ENCODE measurements at regions not wholly inside any gene's neighbourhood (a gene's known extent, or its start where the extent isn't known, plus 50 kb on each side); places are given as distances from the start of the nearest gene placed in this dataset.
A peak's percentile ranks its signal among the peaks of the same experiment; 100 is the strongest.
"Not testable (repeated sequence)": the region's sequence is repeated elsewhere in the genome, so short reads cannot be mapped to it uniquely, and the experiment has no call there.

DNA sequence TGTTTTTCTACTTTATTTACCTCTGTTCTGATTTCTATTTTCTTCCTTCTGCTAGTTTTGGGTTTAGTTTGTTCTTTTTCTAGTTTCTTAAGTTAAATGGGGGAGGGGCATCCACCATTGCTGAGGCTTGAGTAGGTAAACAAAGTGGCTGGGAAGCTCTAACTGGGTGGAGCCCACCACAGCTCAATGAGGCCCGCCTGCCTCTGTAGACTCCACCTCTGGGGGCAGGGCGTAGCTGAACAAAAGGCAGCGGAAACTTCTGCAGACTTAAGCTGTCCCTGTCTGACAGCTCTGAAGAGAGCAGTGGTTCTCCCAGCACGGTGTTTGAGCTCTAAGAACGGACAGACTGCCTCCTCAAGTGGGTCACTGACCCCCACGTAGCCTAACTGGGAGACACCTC lies 316.7 kb downstream of the RPLP1 start:
- DNase-seq (ENCODE audit: low read depth, low spot score); H3K27ac ChIP-seq: not testable (repeated sequence)

DNA sequence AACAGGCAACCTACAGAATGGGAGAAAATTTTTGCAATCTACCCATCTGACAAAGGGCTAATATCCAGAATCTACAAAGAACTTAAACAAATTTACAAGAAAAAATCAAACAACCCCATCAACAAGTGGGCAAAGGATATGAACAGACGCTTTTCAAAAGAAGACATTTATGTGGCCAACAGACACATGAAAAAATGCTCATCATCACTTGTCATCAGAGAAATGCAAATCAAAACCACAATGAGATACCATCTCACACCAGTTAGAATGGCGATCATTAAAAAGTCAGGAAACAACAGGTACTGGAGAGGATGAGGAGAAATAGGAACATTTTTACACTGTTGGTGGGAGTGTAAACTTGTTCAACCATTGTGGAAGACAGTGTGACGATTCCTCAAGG lies 321.6 kb downstream of the RPLP1 start:
- DNase-seq (ENCODE audit: low read depth, low spot score); H3K27ac ChIP-seq: not testable (repeated sequence)

DNA sequence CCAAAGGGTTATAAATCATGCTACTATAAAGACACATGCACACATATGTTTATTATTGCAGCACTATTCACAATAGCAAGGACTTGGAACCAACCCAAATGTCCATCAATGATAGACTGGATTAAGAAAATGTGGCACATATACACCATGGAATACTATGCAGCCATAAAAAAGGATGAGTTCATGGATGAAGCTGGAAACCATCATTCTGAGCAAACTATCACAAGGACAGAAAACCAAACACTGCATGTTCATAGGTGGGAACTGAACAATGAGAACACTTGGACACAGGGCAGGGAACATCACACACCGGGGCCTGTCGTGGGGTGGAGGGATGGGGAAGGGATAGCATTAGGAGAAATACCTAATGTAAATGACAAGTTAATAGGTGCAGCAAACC lies 322.1 kb downstream of the RPLP1 start:
- DNase-seq (ENCODE audit: low read depth, low spot score); H3K27ac ChIP-seq: not testable (repeated sequence)

DNA sequence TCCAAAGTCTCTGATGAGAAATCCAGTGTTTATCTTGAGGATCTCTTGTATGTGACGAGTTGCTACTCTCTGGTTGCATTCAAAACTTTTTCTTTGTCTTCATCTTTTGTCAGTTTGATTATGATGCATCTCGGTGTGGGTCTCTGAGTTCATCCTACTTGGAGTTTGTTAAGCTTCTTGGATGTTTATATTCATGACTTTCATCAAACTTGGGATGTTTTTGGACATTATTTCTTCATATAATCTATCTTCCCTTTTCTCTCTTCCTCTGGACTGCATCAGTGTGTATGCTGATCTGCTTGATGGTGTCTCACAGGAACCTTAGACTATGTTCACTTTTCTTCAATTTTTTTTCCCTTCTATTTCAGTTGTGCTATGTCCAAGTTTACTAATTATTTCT lies 320.4 kb downstream of the TLE3 start:
- no peak overlapping the region for H3K27ac ChIP-seq
- DNase-seq (ENCODE audit: low read depth, low spot score) = no peak

GRCh38 chr15:69780374-69780773 lies 317.3 kb downstream of the TLE3 start:
- no peak overlapping the region for H3K27ac ChIP-seq
- no peak for DNase-seq (ENCODE audit: low read depth, low spot score)

GRCh38 chr15:69780981-69781380 lies 316.7 kb downstream of the TLE3 start:
- no peak for DNase-seq (ENCODE audit: low read depth, low spot score)
- H3K27ac ChIP-seq = no peak overlapping the region

- DNase-seq (ENCODE audit: low read depth, low spot score) = no peak
- H3K27ac ChIP-seq = no peak overlapping the region
Observed at GRCh38 chr15:69781411-69782125, 316.1 kb downstream of the TLE3 start.

- no peak overlapping the region for H3K27ac ChIP-seq
- no peak for DNase-seq (ENCODE audit: low read depth, low spot score)
Observed at GRCh38 chr15:69782139-69782658, 315.5 kb downstream of the TLE3 start.

DNA sequence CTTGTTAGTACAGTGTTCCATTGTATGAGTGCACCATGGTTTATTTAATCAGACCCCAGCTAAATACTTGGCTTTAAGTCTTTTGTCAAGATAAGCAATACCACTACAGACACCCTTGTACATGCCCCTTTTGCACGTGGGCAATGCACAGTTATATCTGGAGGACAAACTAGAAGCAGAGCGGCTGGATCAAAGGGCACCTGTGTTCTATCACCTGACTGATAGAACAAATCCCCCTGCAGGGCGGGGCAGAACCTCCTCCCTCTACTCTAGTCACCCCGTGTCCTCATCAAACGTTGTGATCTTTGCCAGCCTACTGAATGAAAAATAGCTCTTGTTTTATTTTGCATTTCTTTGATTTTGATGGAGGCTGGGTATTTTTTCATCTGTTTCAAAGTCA lies 314.9 kb downstream of the TLE3 start:
- DNase-seq (ENCODE audit: low read depth, low spot score) = no peak
- H3K27ac ChIP-seq = no peak overlapping the region

GRCh38 chr15:69783211-69783610 lies 314.5 kb downstream of the TLE3 start:
- H3K27ac ChIP-seq = no peak overlapping the region
- DNase-seq (ENCODE audit: low read depth, low spot score) = no peak

GRCh38 chr15:69784798-69785566 lies 312.7 kb downstream of the TLE3 start:
- DNase-seq (ENCODE audit: low read depth, low spot score) = no peak
- H3K27ac ChIP-seq = no peak overlapping the region

DNA sequence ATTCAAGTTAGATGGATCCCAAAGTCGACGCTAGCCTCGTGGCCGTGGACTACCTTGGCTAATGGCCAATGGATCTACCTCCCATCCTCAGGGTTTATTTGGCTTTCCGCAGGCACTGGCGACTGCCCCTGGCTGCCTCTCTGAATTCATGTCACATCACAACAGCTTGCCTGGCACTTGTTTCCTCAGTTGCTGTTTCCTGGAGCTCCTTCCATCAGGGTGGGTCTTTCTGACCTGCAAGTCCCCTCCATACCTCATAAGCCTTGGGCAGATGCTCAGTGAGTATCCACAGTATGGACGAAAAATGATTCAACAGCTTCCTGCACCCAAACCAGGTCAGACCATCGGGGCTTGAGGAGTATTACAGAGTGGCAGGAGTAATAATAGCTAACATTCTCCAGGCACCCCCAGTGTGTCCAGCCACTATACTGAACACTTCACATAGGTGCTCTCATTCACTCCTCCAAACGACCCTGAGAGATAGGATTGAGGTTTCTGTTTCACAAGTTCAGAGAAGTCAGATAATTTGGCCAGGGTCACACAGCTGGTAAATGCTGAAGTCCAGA lies 311.5 kb downstream of the TLE3 start:
- no peak overlapping the region for H3K27ac ChIP-seq
- DNase-seq (ENCODE audit: low read depth, low spot score) = no peak

DNA sequence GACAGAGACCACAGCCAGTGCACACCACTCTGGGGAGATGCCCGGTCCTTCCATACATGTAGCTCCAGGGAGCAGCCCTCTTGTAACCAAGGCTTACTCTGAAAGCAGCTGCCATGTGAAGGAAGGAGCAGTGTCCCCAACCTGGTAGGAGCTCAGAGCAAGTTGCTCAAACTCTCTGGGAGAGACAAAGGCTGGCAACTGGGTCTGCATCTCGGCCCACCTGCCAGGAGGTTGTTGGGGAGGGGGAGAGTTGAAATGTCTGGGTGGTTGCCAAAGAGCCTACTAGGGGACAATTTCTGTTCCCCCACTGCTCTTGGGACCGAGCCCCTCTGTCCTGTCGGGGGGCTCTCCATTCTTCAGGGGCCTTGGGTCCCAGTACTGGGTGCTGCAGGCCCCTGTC lies 309.9 kb downstream of the TLE3 start:
- H3K27ac ChIP-seq = no peak overlapping the region
- no peak for DNase-seq (ENCODE audit: low read depth, low spot score)

- H3K27ac ChIP-seq = no peak overlapping the region
- DNase-seq (ENCODE audit: low read depth, low spot score) = no peak
Observed at GRCh38 chr15:69789648-69790393, 307.9 kb downstream of the TLE3 start.

GRCh38 chr15:69790632-69791031 lies 307.1 kb downstream of the TLE3 start:
- no peak overlapping the region for H3K27ac ChIP-seq
- DNase-seq (ENCODE audit: low read depth, low spot score) = no peak

DNA sequence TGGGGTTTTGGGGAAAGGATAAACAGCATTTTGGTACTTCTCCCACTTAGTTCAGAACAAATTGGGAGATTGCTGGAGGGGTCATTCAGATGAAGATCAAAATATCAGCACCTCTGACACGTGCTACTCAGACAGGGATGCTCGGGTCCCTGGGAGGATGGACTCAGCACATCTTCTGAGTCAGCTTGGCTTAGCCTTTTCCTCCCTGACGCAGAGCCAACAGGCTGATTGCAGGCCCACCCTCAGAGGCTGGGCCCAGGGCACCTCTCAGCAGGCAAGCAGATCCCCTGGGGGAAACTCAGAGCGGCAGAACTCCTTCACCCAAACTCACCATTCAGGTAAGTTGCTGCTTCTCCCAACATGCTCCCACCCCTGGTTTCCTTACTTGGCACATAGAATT lies 304.9 kb downstream of the TLE3 start:
- H3K27ac ChIP-seq = no peak overlapping the region
- DNase-seq (ENCODE audit: low read depth, low spot score) = no peak

GRCh38 chr15:69793431-69793780 lies 304.3 kb downstream of the TLE3 start:
- no peak for DNase-seq (ENCODE audit: low read depth, low spot score)
- H3K27ac ChIP-seq = no peak overlapping the region

- no peak for DNase-seq (ENCODE audit: low read depth, low spot score)
- H3K27ac ChIP-seq = no peak overlapping the region
Observed at GRCh38 chr15:69793781-69794451, 303.8 kb downstream of the TLE3 start.

GRCh38 chr15:69794645-69795469 lies 302.9 kb downstream of the TLE3 start:
- peak overlapping the region; percentile 35 for H3K27ac ChIP-seq
- no peak for DNase-seq (ENCODE audit: low read depth, low spot score)

All from epithelial cell of prostate (primary cell).